Kidney (tissue), 13 donors: ENCODE measurements at regions not wholly inside any gene's neighbourhood (a gene's known extent, or its start where the extent isn't known, plus 50 kb on each side); places are given as distances from the start of the nearest gene placed in this dataset.

Source experiments
- DNase-seq, 5 donors: peaks; one replicate each; pipeline ENCODE4 v3.0.0-alpha.2; 2013 to 2020
- FAIRE-seq: peaks from 2 replicates; lab custom pipeline; 2012; peaks lifted over from hg19 to GRCh38; lab: Jason Lieb, UNC
- H3K27ac ChIP-seq, 2 donors: one replicate each; pipeline ENCODE4 v1.7.0; 2013; ENCODE audit warnings: low read depth in 2 of 2, low read length in 2 of 2, inconsistent platforms in 1 of 2
- H3K27me3 ChIP-seq: one replicate; pipeline ENCODE4 v1.7.1; 2013; ENCODE audit warnings: low read length, inconsistent platforms; ENCODE audit not compliant: control insufficient read depth, insufficient read depth
- H3K36me3 ChIP-seq, 3 donors: one replicate each; pipeline versions ENCODE4 v1.7.0 to v1.7.1; 2013; ENCODE audit warnings: low read length in 3 of 3, control low read depth in 1 of 3, inconsistent platforms in 1 of 3; ENCODE audit not compliant: insufficient read depth in 3 of 3, control insufficient read depth in 2 of 3
- H3K4me1 ChIP-seq, 3 donors: one replicate each; pipeline versions ENCODE4 v1.7.0 to v1.7.1; 2013; ENCODE audit warnings: low read length in 3 of 3, inconsistent platforms in 1 of 3, low read depth in 1 of 3; ENCODE audit not compliant: control insufficient read depth in 2 of 3, insufficient read depth in 2 of 3
- H3K4me3 ChIP-seq, 3 donors: one replicate each; pipeline versions ENCODE4 v1.7.0 to v1.8.1; 2013; ENCODE audit warnings: low read length in 3 of 3, control low read depth in 1 of 3, inconsistent platforms in 1 of 3
- H3K9ac ChIP-seq, 3 donors: one replicate each; pipeline versions ENCODE4 v1.7.0 to v1.7.1; 2013; ENCODE audit warnings: low read length in 3 of 3, control low read depth in 1 of 3, inconsistent platforms in 1 of 3
- H3K9me3 ChIP-seq, 3 donors: one replicate each; pipeline versions ENCODE4 v1.7.0 to v1.7.1; 2013; ENCODE audit warnings: low read length in 3 of 3, control low read depth in 1 of 3, inconsistent platforms in 1 of 3; ENCODE audit not compliant: control insufficient read depth in 2 of 3, insufficient read depth in 1 of 3
- intact Hi-C: fragments of 100-400 bp; cut with DNase I; formaldehyde crosslinking; loops from one replicate; pipeline ENCODE4 v1.11.1; 2022
- TF ChIP-seq, protein P1 (sequence below): IDR thresholded peaks from 3 replicates; pipeline ENCODE4 v1.5.1; 2012; ENCODE audit warnings: mild to moderate bottlenecking, moderate library complexity, borderline replicate concordance; ENCODE audit not compliant: insufficient read depth; ENCODE audit errors: extremely low read depth
- donor health status: control.
- donor health status: control.
- donor health status: control.
- donor health status: control.
- donor health status: control.
- donor health status: DM: yes; HTN: yes; CAD: no.
- donor health status: Normal renal cell carcinoma (clear cell type).

- FAIRE-seq (no peak), DNase-seq (no peak)
- intact Hi-C loops: no loop called here
- Histone ChIP-seq H3K4me3 (no peak overlapping the region), H3K36me3 (no peaks in the 10 kb centered on the region), H3K27ac (no peak overlapping the region), H3K9ac (no peak overlapping the region), H3K9me3 (no peaks in the 10 kb centered on the region), H3K4me1 (peaks cover 0 to 3% (median 0%) of the 10 kb centered on the region in 3 donors), H3K27me3 (no peaks in the 10 kb centered on the region)
- TF ChIP-seq, protein P1, sequence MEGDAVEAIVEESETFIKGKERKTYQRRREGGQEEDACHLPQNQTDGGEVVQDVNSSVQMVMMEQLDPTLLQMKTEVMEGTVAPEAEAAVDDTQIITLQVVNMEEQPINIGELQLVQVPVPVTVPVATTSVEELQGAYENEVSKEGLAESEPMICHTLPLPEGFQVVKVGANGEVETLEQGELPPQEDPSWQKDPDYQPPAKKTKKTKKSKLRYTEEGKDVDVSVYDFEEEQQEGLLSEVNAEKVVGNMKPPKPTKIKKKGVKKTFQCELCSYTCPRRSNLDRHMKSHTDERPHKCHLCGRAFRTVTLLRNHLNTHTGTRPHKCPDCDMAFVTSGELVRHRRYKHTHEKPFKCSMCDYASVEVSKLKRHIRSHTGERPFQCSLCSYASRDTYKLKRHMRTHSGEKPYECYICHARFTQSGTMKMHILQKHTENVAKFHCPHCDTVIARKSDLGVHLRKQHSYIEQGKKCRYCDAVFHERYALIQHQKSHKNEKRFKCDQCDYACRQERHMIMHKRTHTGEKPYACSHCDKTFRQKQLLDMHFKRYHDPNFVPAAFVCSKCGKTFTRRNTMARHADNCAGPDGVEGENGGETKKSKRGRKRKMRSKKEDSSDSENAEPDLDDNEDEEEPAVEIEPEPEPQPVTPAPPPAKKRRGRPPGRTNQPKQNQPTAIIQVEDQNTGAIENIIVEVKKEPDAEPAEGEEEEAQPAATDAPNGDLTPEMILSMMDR: no peak
Observed at GRCh38 chr18:55083461-55083860, 124.2 kb upstream of the CCDC68 start.

- no peak overlapping the region for H3K9ac ChIP-seq
- intact Hi-C loops: no loop called here
- no peaks in the 10 kb centered on the region for H3K27me3 ChIP-seq
- no peaks in the 10 kb centered on the region for H3K9me3 ChIP-seq
- DNase-seq: peak in 1 of 5 donors; percentile 34
- H3K36me3 ChIP-seq: no peaks in the 10 kb centered on the region
- peaks cover 0 to 3% (median 0%) of the 10 kb centered on the region in 3 donors for H3K4me1 ChIP-seq
- FAIRE-seq: no peak
- no peak overlapping the region for H3K4me3 ChIP-seq
- H3K27ac ChIP-seq: no peak overlapping the region
- TF ChIP-seq, protein P1: no peak
Observed at GRCh38 chr18:55079481-55080355, 120.5 kb upstream of the CCDC68 start.

GRCh38 chr18:55079067-55079466 is 119.8 kb upstream of the CCDC68 start:
- no peak for FAIRE-seq
- H3K9me3 ChIP-seq: no peaks in the 10 kb centered on the region
- TF ChIP-seq, protein P1: no peak
- peaks cover 0 to 3% (median 0%) of the 10 kb centered on the region in 3 donors for H3K4me1 ChIP-seq
- peak overlapping the region in 1 of 2 donors; percentile 18 for H3K27ac ChIP-seq
- H3K9ac ChIP-seq: no peak overlapping the region
- no peak for DNase-seq
- H3K36me3 ChIP-seq: no peaks in the 10 kb centered on the region
- H3K27me3 ChIP-seq: no peaks in the 10 kb centered on the region
- intact Hi-C loops: no loop called here
- H3K4me3 ChIP-seq: no peak overlapping the region
